ENCODE measurements at regions not wholly inside any gene's neighbourhood (a gene's known extent, or its start where the extent isn't known, plus 50 kb on each side); places are given as distances from the start of the nearest gene placed in this dataset.

DNA sequence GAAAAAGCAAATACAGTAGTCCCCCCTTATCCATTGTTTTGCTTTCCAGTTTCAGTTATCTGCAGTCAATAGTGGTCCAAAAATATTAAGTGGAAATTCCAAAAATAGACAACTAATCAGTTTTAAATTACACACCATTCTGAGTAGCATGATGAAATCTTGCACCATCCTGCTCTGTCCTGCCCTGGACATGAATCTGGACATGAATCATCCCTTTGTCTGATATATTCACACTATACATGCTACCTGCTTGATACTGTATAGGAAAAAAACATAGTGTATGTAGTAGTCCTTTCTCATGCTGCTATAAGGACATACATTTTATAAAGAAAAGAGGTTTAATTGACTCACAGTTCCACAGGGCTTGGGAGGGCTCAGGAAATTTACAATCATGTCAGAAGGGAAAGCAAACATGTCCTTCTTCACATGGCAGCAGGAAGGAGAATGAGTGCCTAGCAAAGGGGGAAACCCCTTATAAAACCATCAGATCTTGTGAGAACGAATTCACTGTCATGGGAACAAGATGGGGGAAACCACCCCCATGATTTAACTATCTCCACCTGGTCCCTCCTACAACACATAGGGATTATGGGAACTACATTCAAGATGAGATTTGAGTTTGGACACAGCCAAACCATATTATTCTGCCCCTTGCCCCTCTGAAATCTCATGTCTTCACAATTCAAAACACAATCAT is 153.9 kb downstream of the ARRDC3 start:
- no TSS peak for BruUV-seq (replicated peaks)
- Histone ChIP-seq H3K36me3 (ENCODE audit: insufficient read depth, low read length, poor library complexity, severe bottlenecking) (no peaks in the 10 kb centered on the region), H3K4me1 (ENCODE audit: insufficient read depth, low read length, poor library complexity, severe bottlenecking) (no peaks in the 10 kb centered on the region), H3K27me3 (replicated peaks; ENCODE audit: insufficient read depth, low read depth, low read length, poor library complexity) (no peaks in the 10 kb centered on the region), H3K9me3 (ENCODE audit: low read depth, low read length, poor library complexity, severe bottlenecking) (no peaks in the 10 kb centered on the region), H3K4me3 (ENCODE audit: low read depth, low read length, poor library complexity, severe bottlenecking) (no peak overlapping the region), H3K27ac (ENCODE audit: low read depth, low read length, poor library complexity, severe bottlenecking) (no peak overlapping the region)
- ChIA-PET CTCF (no interaction called here), POLR2A (ENCODE audit: low non-redundant PET) (no interaction called here)
- intact Hi-C loops (cut with micrococcal nuclease; ENCODE audit: unreplicated experiment): no loop called here
- DNase-seq (ENCODE audit: low spot score): no peak
- no peak for TF ChIP-seq EZH2 (IDR thresholded peaks at IDR 0.05; ENCODE audit: borderline replicate concordance, low read depth, low read length, poor library complexity, severe bottlenecking)

DNA sequence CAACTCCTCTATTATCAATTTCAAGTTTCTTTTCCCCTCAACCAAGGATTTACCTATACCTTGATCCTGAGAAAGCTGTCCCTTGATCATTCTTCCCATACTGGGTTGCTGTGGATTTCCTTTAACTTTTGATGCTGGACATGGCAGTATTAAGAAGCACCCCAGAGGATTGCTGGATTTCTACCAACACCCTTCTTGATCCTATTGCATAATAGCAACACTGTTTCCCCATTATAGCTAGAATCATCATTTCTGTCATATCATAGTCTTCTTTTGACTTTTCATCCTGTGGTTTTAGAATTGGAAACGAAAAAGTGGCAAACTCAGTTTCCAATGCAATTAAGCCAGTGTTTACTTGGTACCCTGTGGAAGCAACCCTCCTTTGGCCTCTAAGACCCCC is 154.9 kb downstream of the ARRDC3 start:
- DNase-seq (ENCODE audit: low spot score): no peak
- no peak for TF ChIP-seq EZH2 (IDR thresholded peaks at IDR 0.05; ENCODE audit: borderline replicate concordance, low read depth, low read length, poor library complexity, severe bottlenecking)
- TF ChIP-seq, protein P1, sequence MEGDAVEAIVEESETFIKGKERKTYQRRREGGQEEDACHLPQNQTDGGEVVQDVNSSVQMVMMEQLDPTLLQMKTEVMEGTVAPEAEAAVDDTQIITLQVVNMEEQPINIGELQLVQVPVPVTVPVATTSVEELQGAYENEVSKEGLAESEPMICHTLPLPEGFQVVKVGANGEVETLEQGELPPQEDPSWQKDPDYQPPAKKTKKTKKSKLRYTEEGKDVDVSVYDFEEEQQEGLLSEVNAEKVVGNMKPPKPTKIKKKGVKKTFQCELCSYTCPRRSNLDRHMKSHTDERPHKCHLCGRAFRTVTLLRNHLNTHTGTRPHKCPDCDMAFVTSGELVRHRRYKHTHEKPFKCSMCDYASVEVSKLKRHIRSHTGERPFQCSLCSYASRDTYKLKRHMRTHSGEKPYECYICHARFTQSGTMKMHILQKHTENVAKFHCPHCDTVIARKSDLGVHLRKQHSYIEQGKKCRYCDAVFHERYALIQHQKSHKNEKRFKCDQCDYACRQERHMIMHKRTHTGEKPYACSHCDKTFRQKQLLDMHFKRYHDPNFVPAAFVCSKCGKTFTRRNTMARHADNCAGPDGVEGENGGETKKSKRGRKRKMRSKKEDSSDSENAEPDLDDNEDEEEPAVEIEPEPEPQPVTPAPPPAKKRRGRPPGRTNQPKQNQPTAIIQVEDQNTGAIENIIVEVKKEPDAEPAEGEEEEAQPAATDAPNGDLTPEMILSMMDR (conservative IDR thresholded peaks at IDR 0.05; ENCODE audit: low read depth, low read length): no peak
- CTCF ChIA-PET: no interaction called here
- no TSS peak for BruUV-seq (replicated peaks)
- Histone ChIP-seq H3K9me3 (ENCODE audit: low read depth, low read length, poor library complexity, severe bottlenecking) (no peaks in the 10 kb centered on the region), H3K4me3 (ENCODE audit: low read depth, low read length, poor library complexity, severe bottlenecking) (no peak overlapping the region), H3K36me3 (ENCODE audit: insufficient read depth, low read length, poor library complexity, severe bottlenecking) (no peaks in the 10 kb centered on the region), H3K4me1 (ENCODE audit: insufficient read depth, low read length, poor library complexity, severe bottlenecking) (no peaks in the 10 kb centered on the region), H3K27me3 (replicated peaks; ENCODE audit: insufficient read depth, low read depth, low read length, poor library complexity) (no peaks in the 10 kb centered on the region), H3K27ac (ENCODE audit: low read depth, low read length, poor library complexity, severe bottlenecking) (no peak overlapping the region)
- intact Hi-C loops (cut with micrococcal nuclease; ENCODE audit: unreplicated experiment): no loop called here
- POLR2A ChIA-PET (ENCODE audit: low non-redundant PET): no interaction called here

DNA sequence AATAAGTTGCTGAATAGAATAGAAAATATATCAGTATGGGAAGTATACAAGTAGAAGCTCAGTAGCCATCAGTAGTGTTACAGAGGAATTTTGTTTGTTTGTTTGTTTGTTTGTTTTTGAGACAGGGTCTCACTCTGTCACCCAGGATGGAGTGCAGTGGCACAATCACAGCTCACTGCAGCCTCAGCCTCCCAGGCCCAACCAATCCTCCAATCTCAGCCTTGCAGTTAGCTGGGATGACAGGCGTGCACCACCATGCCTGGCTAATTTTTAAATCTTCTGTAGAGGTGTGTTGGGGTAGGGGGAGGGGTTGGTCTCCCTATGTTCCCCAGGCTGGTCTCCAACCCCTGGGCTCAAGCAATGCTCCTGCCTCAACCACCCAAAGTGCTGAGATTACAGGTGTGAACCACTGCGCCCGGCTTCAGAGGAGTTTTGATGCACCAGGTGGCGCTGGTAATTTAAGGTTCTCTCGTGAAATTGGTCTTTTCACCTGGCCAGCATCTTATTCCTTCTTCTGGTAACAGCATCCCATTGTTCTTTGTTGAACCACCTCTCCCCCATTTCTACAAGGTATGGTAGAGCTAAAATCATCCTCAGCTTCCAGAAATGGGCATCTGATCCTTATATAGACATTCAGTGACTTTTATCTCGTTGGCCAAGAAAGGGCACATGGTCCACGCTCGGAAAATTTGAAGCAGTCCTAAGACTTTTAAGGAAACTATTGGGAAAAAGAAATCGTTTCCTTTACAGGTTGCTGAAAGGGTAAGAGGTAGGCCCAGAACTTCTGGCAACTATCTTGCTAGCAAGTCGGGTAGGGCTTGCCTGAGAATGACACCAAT is 157.1 kb downstream of the ARRDC3 start:
- intact Hi-C loops (cut with micrococcal nuclease; ENCODE audit: unreplicated experiment): no loop called here
- DNase-seq (ENCODE audit: low spot score): no peak
- Histone ChIP-seq H3K36me3 (ENCODE audit: insufficient read depth, low read length, poor library complexity, severe bottlenecking) (no peaks in the 10 kb centered on the region), H3K4me3 (ENCODE audit: low read depth, low read length, poor library complexity, severe bottlenecking) (no peak overlapping the region), H3K27me3 (replicated peaks; ENCODE audit: insufficient read depth, low read depth, low read length, poor library complexity) (no peaks in the 10 kb centered on the region), H3K4me1 (ENCODE audit: insufficient read depth, low read length, poor library complexity, severe bottlenecking) (no peaks in the 10 kb centered on the region), H3K9me3 (ENCODE audit: low read depth, low read length, poor library complexity, severe bottlenecking) (no peaks in the 10 kb centered on the region), H3K27ac (ENCODE audit: low read depth, low read length, poor library complexity, severe bottlenecking) (no peak overlapping the region)
- POLR2A ChIA-PET (ENCODE audit: low non-redundant PET): no interaction called here
- CTCF ChIA-PET: no interaction called here
- no TSS peak for BruUV-seq (replicated peaks)
- TF ChIP-seq, protein P1 (conservative IDR thresholded peaks at IDR 0.05; ENCODE audit: low read depth, low read length): peak; percentile 38; the same call in 1 of the 2 replicates
- TF ChIP-seq EZH2 (IDR thresholded peaks at IDR 0.05; ENCODE audit: borderline replicate concordance, low read depth, low read length, poor library complexity, severe bottlenecking): no peak

All from A673 (cell line).